HG02840 (cell line): ENCODE measurements at regions not wholly inside any gene's neighbourhood (a gene's known extent, or its start where the extent isn't known, plus 50 kb on each side); places are given as distances from the start of the nearest gene placed in this dataset.
"Not testable (repeated sequence)": the region's sequence is repeated elsewhere in the genome, so short reads cannot be mapped to it uniquely, and the experiment has no call there.

Experiments
- ATAC-seq: cut with Tn5 transposase; IDR thresholded peaks from one replicate; pipeline ENCODE4 v1.9.1; 2021; ENCODE audit warnings: mild to moderate bottlenecking, moderate library complexity, moderate number of reproducible peaks; ENCODE audit not compliant: unreplicated experiment, low FRiP score

DNA sequence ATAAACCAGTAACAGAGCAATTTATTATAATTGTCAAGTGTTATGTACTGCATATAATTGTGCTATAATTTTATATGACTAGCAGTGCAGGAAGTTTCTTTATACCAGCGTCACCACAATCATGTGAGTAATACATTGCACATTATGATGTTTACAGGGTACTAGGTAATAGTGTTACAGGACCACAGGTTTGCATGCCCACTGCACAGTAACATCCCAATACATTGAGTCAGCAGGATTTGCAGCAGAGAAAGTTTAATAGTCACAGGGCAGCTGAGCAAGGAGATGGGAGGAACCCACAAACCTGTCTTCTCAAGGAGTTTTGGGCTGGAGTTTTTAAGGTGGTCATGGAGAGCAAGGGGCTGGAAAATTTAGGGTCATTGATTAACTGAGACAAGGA lies 1042.9 kb upstream of the ACVR2A start:
- no peak for ATAC-seq

DNA sequence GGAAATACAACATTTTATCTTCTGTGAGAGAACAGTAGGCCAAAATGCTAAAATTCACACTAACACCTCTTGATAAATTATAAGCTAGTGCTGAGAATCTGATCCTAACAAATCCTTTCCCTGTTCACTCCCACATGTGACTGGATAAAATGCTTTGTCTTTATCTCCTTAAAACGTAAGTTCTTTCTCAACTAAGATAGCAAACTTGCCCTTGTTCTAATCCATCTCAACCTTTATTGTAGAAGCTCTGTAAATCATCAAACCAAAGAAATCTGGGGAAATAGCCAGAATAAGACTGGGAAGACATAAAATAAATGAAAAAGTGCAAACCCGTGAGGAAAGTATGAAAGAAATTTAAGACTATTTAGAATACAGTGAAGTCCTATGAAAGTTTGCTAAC lies 1058.4 kb upstream of the ACVR2A start:
- ATAC-seq, result no peak

DNA sequence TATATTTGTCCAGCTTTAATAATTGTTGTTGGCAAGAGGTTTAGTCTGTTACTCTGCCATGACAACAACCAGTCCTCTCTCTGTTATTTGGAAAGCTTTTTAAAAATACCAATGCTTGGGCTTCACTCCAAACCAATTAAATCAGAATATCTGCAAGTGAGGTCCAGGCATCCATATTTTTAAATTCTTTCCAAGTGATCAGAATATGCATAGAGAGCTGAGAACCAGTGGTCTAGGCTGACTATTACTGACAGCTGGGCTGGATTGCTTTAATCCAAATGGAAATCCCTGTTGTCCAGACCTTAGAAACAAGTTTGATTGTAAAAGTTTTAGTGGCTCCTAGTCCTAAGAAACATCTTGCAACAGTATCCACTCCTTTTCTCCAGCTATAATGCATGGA lies 1059.7 kb upstream of the ACVR2A start:
- no peak for ATAC-seq

DNA sequence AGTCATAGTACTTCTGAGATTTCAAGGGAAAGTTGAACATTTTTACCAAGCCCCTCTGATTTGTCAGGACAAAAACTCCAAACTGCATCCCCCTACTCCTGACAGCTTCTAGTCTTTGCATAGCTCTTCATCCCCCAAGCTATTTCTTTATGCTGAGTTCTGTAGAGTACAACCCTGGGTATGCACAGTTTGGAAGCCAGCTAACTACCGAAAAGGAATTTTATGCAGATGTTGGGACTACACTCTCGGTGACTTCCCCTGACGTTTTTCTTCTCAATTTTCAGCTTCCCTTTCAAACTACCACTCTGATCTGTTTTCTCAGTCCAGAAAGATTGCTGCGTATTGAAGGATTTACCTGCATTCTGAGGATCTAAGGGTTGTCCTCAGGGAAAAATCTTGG lies 1060.2 kb upstream of the ACVR2A start:
- no peak for ATAC-seq

DNA sequence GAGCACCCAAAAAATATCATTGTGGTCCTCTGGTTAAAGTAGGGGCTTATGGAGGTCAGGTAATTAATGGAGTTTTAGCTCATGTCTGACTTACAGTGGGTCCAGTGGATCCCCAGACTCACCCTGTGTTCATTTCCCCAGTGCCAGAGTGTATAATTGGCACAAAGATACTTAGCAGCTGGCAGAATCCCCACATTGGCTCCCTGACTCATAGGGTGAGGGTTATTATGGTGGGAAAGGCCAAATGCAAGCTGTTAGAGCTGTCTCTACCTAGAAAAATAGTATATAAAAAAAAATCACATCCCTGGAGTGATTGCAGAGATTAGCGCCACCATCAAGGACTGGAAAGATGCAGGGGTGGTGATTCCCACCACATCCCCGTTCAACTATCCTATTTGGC lies 1067.6 kb upstream of the ACVR2A start:
- no peak for ATAC-seq

DNA sequence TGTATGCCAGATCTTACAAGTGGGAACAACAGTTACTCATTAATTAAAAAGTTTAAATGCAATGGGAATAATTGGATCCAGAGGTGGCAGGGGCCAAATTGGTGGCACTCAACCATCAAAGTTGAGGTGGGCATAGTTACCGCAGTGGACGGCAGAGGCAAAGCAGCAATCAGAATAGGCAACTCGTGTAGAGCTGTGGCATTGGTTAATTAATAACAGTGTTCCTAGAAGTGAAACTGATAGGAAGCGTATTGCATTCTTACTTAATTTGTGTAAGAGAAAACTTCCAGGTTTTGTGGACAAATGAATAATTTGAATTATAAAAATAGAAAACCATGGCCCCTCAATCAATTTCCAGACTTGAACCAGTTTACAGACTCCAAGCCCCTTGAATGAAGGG lies 1068.2 kb upstream of the ACVR2A start:
- no peak for ATAC-seq

DNA sequence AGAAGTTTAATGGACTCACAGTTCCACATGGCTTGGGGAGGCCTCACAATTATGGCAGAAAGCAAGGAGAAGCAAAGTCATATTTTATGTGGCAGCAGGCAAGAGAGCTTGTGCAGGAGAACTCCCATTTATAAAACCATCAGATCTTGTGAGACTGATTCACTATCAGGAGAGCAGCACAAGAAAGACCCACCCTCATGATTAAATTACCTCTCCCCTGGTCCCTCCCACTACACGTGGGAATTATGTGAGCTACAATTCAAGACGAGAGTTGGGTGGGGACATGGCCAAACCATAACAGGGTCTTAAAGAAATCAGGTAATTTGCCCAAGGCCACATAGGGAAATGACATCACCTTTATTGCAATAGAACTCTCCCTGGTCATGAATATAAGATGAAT lies 1073.3 kb upstream of the ACVR2A start:
- no peak for ATAC-seq

DNA sequence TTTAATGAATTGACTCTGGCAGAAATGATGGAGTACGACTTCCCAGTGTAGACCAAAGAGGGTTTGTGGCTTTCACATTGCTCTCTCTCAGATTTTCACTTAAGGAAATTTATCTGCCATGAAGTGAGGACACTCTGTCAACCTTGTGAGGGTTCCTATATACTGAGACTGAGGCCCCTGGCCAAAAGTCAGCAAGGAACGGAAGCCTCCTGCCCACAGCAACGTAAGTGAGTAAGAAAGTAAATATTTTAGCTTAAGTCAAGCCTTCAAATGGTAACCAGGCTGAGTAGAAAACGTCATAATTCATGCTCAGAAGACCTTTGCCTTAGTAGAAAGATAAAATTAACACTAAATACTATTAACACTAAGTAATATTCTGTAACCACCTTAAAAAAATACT lies 1080.5 kb upstream of the ACVR2A start:
- ATAC-seq, result no peak

DNA sequence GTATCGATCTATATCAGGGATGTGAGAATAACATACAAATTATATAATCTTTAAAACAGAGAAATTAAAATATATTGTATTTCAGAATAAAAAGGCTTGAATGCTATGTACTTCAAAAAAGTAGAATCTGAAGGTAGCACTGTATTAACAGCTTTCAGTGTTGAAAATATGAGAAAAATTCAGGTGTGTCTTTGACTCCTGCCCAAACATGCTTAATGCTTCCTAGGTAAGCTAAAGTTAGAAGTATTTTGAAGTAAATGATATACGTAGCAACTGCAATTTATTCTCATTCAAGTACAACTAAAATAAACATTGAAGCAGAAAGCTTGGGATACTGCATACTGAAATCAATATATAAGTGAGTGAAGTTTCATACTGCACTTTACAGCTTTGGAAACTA lies 1082.0 kb upstream of the ACVR2A start:
- ATAC-seq, result no peak

DNA sequence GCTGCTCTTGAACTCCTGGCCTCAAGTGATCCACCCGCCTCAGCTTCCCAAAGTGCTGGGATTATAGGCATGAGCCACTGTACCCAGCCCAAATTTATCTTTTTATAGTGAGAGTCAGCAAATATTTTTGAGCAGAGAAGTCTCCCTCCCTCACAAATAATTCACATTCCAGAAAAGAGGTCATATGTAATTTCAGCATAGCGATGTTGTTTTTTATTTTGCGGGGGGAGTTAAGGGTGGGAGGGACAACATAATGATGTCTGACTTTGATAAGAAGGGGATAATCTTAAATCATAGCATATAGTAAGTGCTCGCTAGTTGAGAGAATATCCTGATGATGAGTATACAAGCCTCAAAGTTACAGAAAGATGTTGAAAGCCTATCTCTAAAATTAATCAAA lies 1090.2 kb upstream of the ACVR2A start:
- no peak for ATAC-seq

DNA sequence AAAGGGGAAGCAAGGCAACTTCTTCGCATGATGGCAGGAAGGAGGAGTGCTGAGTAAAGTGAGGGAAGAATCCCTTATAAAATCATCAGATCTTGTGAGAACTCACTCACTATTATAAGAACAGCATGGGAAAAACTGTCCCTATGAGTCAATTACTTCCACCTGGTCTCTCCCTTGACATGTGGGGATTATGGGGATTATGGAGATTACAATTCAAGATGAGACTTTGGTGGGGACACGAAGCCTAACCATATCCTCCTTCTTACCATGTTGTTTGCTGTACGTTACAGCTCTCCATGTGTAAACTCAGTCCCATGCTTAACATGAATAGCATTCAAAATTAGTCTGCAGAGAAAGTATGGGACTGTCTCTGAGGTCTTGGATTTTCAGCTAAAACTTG lies 1096.8 kb upstream of the ACVR2A start:
- ATAC-seq, result no peak

DNA sequence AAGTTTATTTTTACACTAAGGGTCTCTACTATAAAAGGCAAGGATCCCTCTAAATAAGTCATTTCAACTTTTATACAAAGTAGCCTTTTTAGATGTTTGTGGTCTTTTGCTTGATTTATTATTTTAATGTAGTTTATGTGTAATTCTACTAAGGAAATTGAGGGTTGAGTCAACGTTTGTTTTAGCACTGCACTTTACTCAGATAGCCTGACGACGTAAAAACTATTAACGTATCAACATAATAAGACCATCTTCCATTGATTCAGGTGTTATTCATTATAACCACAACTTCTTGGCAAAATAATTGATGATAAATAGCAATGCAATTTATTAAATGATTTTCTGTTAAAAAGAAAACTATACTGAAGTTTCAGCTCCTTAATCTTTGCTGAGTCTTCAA lies 1103.6 kb upstream of the ACVR2A start:
- no peak for ATAC-seq

DNA sequence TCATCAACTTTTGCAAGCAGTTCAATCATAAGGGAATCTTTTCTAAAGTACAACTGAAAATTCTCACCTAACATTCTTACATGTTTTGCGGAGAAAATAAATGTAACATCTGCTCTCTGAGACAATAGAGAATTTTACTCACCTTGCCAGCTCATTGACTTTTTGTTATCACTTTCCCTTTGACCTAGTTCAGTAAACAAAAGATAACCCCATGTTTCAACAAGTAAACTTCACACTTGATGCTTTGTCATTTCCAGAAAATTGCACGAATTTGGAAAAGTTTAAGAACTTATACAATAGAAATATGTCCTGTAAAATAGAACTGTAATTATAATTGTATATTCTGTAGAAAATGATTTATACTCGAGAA lies 1110.0 kb upstream of the ACVR2A start:
- ATAC-seq, result no peak

DNA sequence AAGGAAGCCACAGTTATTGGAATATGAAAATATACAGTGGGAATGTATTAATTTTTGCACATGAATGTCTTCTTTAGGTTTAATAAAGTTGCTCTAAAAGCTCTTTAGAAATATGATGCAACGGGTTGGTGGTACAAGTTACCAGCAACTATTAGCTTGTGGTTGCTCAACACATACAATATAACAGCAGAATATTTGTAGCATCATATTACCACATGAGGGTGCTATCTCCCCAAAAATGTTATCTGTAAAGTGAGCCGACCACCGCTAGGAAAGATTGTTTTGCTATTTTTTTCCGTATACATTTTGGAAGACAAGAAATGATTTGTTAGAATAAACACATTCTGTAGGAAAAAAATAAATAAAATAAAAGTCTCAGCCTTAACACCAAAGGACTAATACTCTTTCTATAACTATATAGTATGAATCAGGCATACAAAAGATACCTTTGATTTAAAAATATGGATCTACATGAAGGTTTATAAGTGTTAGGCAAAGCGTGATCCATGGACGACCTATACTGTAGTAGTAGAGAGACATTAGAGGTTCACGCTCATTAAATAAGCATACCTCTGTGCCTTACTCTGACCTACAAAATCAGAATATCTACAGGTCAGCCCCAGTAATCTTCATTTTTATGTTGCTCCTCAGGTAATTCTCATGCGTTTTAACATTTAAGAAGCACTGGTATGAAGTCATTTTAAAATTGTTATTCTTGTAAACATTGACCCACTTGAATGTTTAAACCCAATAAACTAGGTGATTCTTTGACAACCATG lies 1110.6 kb upstream of the ACVR2A start:
- no peak for ATAC-seq

DNA sequence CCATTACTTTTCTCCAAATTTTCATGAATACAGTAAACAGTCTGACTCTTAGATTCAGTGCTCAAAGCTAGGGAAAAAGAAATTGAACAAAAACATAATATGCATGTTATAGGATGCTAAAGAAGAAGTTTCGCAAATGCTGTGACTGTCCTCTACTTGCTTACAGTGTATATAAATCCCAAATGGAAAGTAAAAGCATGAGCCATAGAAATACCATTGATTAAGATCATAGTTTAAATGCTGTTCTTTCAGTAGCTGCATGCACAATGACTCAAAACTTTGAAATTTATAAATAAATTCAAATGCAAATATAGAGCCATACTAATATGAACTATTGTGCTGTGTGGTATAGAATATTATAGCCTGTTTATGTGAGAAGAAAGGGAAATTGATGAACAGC lies 1113.9 kb upstream of the ACVR2A start:
- ATAC-seq, result no peak

DNA sequence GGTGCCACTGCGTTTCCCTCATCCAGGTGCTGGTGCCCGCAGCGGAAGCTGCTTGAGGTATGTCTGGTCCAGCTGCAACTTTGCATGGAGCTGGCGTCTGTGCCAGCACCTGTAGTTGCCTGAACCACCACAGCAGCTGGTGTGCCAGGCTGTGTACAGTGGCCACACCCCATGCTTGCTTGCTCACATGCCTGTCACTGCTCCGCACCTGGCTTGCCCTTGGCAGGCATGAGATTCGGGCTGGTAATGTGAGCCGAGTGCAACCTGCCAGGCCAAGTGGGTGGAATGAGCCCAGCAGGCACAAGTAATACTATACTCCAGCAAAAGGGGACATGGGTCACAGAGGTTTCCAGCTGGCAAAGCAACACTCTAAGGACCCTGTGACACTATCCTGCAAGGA lies 1123.3 kb upstream of the ACVR2A start:
- no peak for ATAC-seq

DNA sequence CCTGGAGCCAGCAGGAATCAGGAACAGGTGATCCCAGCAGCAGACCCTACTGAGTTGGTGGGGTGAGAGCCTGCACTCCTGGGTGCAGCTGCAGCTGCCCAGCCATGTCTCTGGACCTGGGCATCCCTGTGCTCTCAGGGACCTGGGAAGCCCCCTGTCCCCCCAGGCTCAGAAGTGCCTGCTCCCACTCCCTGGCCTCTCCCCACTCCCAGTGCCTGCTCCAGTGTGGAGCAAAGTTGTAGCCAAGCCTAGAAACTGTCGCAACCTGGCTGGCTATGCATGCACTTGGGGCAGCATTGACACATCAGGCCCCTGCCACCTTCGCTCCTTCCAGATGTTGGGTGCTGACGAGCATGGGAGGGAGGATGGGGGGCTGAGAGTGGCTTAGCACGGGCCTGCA lies 1124.7 kb upstream of the ACVR2A start:
- ATAC-seq, result no peak

DNA sequence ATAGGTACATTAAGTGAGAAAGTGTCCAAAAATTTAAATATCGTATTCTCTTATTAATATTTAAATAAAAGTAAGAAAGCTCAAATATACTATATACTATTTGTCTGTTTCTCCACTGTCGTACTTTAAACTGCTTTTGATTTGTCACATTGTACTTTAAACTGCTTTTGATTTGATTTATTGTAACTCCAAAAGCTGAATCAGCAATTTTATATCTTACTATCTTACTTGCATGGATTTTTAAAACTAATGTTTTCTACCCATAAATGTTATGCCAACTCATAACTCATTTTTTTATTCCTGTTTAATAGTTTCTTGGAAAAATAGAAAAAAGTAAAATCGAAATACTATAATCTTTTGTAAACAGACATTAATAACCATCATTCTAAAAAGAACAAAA lies 1128.2 kb upstream of the ACVR2A start:
- no peak for ATAC-seq

DNA sequence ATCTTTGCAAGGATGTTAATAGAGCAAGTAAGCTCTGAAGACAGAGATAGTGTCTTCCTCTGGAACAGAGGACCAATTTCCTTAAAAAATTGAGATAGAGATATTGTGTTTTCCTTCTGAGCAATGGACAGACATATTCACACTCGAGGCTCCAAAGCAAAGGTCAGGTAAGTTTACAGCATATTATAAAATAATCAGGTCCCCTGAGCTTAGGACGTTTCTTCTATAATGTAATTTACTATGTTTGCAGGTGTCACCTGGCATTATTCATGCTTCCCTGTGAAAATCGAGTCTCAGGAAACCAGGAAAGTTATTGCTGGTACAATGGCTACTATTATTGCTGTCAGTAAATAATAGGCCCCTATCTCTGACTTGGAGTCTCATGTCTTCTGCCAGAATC lies 1135.8 kb upstream of the ACVR2A start:
- no peak for ATAC-seq

DNA sequence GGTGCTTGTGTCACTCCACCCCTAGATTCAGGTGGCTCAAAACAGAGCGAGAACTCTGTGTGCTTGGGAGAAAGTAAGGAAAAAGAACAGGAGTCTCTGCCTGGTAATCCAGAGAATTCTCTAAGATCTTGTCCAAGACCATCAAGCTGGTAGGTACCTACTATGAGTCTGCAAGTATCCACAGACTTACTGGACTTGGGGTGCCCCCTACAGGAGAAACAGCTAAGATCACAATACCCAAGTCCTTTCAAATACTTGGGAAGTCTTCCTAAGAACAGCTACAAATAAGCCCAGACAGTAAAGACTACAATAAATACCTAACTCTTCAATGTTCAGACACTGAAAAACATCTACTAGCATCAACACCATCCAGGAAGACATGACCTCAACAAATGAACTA lies 1143.6 kb upstream of the ACVR2A start:
- no peak for ATAC-seq

DNA sequence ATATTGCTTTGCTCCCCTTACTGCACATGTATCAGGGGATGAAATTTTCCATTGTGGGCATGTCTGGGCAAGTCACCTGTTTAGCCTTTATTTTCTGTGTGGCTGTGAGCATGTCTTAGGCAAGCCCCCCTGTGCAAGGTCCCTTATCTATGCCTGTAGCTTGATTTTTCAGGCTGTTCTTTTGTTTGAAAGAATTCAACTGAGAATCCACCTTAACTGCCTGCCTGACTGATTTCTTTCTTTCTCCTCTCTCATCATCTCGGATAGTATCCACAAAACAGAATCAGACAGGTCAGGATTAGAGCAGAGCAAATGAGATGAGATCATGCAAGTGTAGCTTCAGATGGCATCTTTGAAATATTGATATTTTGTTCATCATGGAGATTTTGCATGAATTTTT lies 1147.5 kb upstream of the ACVR2A start:
- ATAC-seq, result no peak

DNA sequence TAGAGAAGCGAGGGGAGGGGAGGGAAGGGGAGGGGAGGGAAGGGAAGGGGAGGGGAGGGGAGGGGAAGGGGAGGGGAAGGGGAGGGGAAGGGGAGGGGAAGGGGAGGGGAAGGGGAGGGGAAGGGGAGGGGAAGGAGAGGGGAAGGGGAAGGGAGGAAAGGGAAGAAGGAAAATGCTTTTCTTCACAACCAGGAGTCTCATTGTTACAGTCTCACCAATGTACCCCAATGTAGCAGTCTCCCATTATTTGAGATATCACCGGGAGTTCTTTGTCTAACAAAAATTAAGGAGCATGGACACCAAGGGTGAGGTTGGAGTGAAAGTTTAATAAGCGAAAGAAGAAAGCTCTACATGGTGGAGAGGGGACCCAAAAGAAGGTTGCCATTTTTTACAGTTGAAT lies 1148.0 kb upstream of the ACVR2A start:
- ATAC-seq, result not testable (repeated sequence)

DNA sequence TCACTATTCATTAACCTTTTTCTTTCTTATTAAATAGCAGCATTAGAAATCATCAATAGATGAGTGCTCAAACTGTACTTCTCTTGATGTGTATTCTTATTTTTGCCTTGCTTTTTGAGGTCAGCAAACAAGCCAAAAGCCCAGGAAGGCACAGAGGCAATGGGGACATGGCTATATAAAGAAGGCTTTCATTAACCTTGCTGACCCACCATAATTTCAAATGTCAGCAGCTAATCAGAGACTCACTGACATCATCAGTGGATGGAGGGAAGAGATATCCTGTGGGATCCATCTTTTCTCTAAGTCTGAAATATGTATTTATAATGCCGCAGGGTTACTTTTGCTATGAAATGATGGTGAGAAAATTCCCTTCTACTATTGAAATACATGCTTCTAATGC lies 1162.8 kb upstream of the ACVR2A start:
- no peak for ATAC-seq
